ENCODE measurements at regions not wholly inside any gene's neighbourhood (a gene's known extent, or its start where the extent isn't known, plus 50 kb on each side); places are given as distances from the start of the nearest gene placed in this dataset.

DNA sequence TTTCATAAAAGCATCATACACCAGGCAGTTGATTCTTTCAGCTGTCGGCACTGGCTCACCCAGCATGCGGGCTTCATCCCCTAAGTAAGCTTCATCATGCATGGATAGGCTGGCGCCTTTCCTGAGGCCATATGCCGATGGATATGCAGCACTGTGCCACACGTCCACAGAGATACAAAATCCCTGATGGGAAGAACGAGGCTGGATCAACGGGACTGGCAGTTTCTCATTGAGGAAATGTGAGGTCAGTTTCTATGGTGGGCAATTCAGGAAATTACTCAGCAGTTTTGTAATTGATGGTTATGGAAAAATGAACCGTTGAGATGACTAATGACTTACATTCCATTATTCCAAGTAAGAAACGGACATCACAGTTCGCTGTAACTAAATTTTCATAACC is 453.8 kb downstream of the TMEM121 start:
- TF ChIP-seq OSR1 (CRISPR knock-in tag; IDR thresholded peaks at IDR 0.05) (no peak), ZFP3 (CRISPR knock-in tag; IDR thresholded peaks at IDR 0.05) (no peak), CSDC2 (CRISPR knock-in tag; IDR thresholded peaks at IDR 0.05) (no peak), ESRRG (CRISPR knock-in tag; IDR thresholded peaks at IDR 0.05) (no peak), RARB (CRISPR knock-in tag; IDR thresholded peaks at IDR 0.05) (no peak), SNAI2 (CRISPR knock-in tag; IDR thresholded peaks at IDR 0.05) (no peak)
- TF ChIP-seq, protein P1, sequence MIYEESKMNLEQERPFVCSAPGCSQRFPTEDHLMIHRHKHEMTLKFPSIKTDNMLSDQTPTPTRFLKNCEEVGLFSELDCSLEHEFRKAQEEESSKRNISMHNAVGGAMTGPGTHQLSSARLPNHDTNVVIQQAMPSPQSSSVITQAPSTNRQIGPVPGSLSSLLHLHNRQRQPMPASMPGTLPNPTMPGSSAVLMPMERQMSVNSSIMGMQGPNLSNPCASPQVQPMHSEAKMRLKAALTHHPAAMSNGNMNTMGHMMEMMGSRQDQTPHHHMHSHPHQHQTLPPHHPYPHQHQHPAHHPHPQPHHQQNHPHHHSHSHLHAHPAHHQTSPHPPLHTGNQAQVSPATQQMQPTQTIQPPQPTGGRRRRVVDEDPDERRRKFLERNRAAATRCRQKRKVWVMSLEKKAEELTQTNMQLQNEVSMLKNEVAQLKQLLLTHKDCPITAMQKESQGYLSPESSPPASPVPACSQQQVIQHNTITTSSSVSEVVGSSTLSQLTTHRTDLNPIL (CRISPR knock-in tag; IDR thresholded peaks at IDR 0.05; ENCODE audit: low read depth): no peak
